HUDEP-2 (cell line): ENCODE measurements at regions not wholly inside any gene's neighbourhood (a gene's known extent, or its start where the extent isn't known, plus 50 kb on each side); places are given as distances from the start of the nearest gene placed in this dataset.

Experiments
- DNase-seq, 76 experiments: peaks; one replicate each; lab custom pipeline; 2025; ENCODE audit not compliant: unreplicated experiment in 76 of 76; lab: John Stamatoyannopoulos, UW

- DNase-seq = no peak
Measured at GRCh38 chr14:48526307-48526706, 850.9 kb upstream of the MDGA2 start.

- no peak for DNase-seq
Measured at GRCh38 chr14:48504921-48505320, 829.5 kb upstream of the MDGA2 start.

GRCh38 chr14:48490756-48491155 lies 815.4 kb upstream of the MDGA2 start:
- no peak for DNase-seq

- DNase-seq = no peak
Measured at GRCh38 chr14:48473944-48474343, 798.5 kb upstream of the MDGA2 start.

GRCh38 chr14:48456051-48456450 lies 780.6 kb upstream of the MDGA2 start:
- DNase-seq = no peak

- DNase-seq = no peak
Measured at GRCh38 chr14:48454887-48455286, 779.5 kb upstream of the MDGA2 start.

GRCh38 chr14:48452437-48452995 lies 777.1 kb upstream of the MDGA2 start:
- no peak for DNase-seq

- DNase-seq = no peak
Measured at GRCh38 chr14:48435221-48435620, 759.8 kb upstream of the MDGA2 start.

GRCh38 chr14:48430805-48431204 lies 755.4 kb upstream of the MDGA2 start:
- DNase-seq = no peak

GRCh38 chr14:48429512-48429911 lies 754.1 kb upstream of the MDGA2 start:
- no peak for DNase-seq

- DNase-seq = no peak
Measured at GRCh38 chr14:48417715-48418500, 742.5 kb upstream of the MDGA2 start.

GRCh38 chr14:48401321-48401720 lies 725.9 kb upstream of the MDGA2 start:
- DNase-seq = no peak

GRCh38 chr14:48398675-48399282 lies 723.4 kb upstream of the MDGA2 start:
- DNase-seq = peak in 8 of 76 experiments; percentile 0 to 23 (median 1)

- DNase-seq = no peak
Measured at GRCh38 chr14:48391661-48392060, 716.3 kb upstream of the MDGA2 start.

- DNase-seq = no peak
Measured at GRCh38 chr14:48390346-48390745, 714.9 kb upstream of the MDGA2 start.

GRCh38 chr14:48384821-48385220 lies 709.4 kb upstream of the MDGA2 start:
- DNase-seq = no peak

GRCh38 chr14:48382961-48383360 lies 707.6 kb upstream of the MDGA2 start:
- DNase-seq = no peak

GRCh38 chr14:48378541-48378940 lies 703.1 kb upstream of the MDGA2 start:
- DNase-seq = no peak

GRCh38 chr14:48373981-48374380 lies 698.6 kb upstream of the MDGA2 start:
- DNase-seq = no peak

- no peak for DNase-seq
Measured at GRCh38 chr14:48350971-48351370, 675.6 kb upstream of the MDGA2 start.

GRCh38 chr14:48349689-48350088 lies 674.3 kb upstream of the MDGA2 start:
- DNase-seq = no peak

GRCh38 chr14:48341069-48341468 lies 665.7 kb upstream of the MDGA2 start:
- DNase-seq = no peak
